Amygdala (tissue), 56 donors: ENCODE measurements at regions not wholly inside any gene's neighbourhood (a gene's known extent, or its start where the extent isn't known, plus 50 kb on each side); places are given as distances from the start of the nearest gene placed in this dataset.
"Not testable (repeated sequence)": the region's sequence is repeated elsewhere in the genome, so short reads cannot be mapped to it uniquely, and the experiment has no call there.

Experiments
- DNase-seq, 56 donors: peaks; one replicate each; lab custom pipeline; 2025; lab: John Stamatoyannopoulos, UW

- no peak for DNase-seq
These were observed 110.8 kb downstream of the ZNF22 start for GRCh38 chr10:45111509-45111908.

DNA sequence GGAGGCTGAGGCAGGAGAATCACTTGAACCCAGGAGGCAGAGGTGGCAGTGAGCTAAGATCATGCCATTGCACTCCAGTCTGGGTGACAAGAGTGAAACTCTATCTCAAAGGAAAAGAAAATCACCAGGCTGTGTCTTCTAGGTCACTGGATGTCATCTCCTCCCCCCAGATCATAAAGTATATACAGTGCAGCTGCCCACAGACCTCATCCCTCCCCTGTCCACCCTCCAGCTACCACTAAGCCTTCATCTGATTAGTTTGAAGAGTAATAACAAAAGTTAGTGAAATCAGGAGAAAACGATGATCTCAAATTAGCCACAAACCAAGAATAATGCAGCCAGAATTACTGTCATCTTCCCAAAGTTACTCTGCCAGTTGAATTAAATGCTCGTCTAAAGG, 117.2 kb downstream of the ZNF22 start:
- not testable (repeated sequence) for DNase-seq

DNA sequence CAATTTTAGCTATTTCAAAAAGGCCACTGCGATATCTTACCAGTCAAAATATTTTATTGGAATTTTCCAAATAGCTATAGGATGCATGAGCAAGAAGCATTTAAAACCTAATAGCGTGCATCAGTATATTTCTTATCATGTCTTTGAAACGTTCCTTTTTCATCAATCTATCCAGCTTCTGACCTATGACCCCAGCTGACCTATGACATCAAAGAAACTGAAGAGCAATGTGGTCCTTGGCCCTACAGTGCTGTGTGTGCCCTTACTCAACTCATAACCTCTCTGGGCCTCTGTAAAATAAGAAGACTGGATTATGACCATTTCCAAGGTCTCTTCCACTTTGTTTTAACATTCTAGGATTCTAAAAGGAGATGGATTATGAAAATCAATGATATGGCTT, 118.2 kb downstream of the ZNF22 start:
- DNase-seq: no peak

DNA sequence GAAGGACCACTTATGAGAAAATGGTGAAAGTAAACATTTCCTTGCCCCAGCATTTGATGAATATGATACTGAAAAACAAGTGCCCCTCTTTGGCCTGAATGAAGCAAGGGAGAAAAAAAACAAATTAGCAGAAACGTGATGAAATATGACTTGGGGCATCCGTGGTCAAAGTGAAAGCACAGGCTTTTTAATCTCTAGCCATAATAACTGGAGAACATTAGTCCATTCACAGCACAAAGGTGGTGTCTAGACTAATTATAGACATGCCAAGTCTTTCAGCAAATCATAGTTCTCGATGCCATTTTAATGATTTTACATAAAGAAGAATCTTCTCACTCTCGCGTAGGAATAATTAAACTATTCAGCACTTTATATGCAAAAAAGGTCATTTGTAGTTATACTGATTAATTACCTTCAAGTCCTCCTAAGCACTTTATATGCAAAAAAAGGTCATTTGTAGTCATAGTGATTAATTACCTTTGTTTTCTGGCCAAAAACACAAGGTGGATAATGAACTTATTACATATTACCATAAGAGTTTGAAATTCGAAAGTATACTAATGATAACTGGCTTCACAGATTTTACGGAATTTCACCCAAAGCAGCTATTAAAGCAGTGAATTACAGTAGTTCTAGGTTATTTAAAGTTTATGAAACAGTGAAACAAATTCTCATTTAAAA, 121.6 kb downstream of the ZNF22 start:
- not testable (repeated sequence) for DNase-seq

GRCh38 chr10:45135443-45136198, 134.9 kb downstream of the ZNF22 start:
- no peak for DNase-seq

DNA sequence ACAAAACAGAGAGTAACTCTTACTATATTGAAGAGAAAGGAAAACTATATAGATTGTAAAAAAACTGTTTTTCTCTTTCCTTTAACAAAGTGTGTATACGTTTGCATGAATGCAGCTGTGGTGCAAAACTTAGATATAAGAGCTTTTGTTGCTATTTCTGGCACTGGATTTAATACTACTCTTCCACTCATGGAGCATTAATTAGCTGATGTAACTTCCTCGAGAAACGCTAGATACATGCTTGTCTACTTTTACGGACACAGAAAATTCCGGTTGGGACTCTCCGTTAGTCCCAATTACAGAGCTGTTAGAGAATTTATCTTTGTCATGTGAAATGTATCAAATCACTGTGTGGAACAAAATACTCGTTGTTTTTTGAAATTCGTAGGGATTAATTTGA, 135.5 kb downstream of the ZNF22 start:
- no peak for DNase-seq

GRCh38 chr10:45144326-45145070, 143.8 kb downstream of the ZNF22 start:
- DNase-seq: no peak

DNA sequence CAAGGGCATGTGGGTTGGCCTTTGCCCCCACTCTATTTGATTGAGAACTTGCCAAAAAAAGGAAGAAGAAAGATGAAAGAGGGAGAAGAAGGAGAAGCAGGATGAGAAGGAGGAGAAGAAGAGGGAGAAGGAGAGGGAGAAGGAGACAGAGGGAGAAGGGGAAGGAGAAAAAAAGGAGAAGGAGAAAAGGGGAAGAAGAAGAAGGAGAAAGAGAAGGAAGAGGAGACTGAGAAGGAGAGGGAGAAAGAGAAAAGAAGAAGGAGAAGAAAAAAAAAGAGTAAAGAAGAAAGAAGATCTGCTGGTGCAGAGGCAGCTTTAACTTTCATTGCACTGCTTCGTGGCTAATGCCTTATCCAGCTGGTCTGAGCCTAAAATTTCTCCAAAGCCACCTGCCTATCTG, 144.4 kb downstream of the ZNF22 start:
- not testable (repeated sequence) for DNase-seq

GRCh38 chr10:45147000-45147399, 146.3 kb downstream of the ZNF22 start:
- no peak for DNase-seq

GRCh38 chr10:45150997-45151396, 150.3 kb downstream of the ZNF22 start:
- DNase-seq: no peak

DNA sequence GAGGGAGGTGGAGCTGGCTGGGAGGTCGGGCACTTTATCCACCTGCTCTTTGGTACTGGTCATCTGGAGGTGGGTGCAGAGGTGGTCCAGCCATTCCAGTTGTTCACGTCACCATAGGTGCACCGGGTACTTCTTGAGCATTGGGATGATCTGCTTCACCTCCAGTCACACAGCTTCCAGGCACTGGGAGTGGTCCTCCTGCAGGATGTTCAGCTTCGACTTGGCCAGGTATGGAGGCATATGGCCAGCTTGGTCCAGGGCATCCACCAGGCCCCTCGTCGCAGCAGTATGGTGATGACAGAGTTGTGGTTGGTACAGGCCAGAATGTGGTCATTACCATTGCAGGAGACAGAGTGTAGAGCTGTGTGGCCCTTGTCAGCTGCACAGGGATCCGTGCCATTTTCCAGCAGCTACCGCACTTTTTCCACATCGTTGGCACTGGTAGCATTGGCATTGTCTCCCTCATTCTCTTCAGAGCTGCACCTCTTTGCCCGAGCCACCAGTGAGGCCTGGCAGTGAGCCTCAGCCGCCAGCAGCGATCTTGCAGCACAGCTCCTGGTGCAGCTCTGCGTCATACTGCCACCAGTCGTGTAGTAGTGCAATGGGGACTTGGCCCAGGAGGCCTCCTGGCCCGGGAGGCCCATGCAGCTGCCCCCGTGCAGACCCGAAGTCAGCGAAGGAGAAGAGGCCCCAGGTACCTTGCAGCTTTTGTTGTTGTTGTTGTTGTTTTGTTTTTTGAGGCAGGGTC, 150.9 kb downstream of the ZNF22 start:
- peak in 1 of 56 donors; percentile 8 for DNase-seq

DNA sequence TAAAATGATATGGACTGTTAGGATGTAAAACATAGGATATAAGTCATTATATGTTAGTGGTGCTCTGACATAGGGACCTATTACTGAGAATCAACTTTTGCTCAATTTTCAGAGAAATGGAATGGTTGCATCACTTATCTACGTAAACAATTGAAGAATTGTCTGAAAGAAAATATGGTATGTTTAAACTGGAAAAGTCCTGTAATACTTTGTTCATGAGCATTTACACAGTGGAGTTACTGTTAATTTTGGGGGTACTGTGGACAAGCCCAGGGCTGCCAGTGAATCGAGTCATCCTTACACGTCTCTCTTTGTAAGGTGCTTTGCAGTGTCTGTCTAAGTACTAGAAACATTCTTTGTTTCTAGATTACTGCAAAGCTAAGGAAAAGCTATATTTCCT, 152.0 kb downstream of the ZNF22 start:
- DNase-seq: no peak

GRCh38 chr10:45154502-45154901, 153.8 kb downstream of the ZNF22 start:
- no peak for DNase-seq

DNA sequence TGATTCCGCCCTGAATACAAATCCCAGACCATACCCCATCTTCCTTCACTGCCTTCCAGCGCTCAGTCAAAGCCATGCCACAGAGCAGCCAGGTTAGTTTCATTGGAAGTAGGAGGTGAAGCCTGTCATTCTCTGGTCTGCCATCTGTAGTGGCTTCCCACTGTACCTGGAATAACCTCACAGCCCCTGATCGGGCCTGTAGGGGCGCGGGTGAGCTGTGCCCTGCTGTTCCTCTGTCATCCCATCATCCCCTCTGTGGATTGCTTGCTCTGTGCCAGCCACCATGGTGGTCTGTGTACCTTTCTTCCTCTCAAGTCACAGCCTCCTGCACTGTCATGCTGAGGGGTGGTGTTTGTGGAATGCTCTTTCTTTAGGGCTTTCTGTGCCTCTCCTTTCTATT, 155.1 kb downstream of the ZNF22 start:
- no peak for DNase-seq

GRCh38 chr10:45160271-45160670, 155.1 kb downstream of the OR13A1 start:
- no peak for DNase-seq

DNA sequence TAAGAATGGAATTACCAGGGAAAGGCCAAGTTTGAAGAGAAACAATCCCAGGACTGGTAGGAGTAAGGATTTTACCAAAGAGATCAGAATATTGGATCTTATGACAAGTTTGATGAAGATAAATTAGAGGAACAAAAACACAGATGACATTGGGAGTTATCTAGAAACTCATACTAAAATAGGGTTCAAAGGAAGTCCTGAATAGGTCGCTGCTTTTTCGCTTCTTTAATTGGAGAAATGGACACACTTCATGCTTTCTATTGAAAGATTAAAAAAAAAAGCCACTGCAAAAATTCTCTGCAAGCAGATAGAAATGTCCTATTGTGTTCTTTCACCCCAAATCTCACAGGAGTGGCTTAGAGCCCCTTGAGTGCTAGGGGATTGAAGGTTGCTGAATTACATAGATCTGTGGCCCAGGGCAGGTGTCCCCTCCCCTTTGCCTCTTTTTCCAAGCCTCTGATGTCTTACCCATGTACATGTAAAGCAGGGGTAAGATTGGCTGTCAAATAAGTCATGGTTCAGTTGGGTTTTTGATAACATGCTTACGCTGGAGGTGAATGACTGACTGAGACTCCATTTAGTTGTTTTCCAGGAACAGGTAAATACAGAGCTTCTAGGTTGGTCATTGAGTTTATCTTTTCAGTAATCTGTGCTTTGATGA, 152.0 kb downstream of the OR13A1 start:
- DNase-seq: no peak

DNA sequence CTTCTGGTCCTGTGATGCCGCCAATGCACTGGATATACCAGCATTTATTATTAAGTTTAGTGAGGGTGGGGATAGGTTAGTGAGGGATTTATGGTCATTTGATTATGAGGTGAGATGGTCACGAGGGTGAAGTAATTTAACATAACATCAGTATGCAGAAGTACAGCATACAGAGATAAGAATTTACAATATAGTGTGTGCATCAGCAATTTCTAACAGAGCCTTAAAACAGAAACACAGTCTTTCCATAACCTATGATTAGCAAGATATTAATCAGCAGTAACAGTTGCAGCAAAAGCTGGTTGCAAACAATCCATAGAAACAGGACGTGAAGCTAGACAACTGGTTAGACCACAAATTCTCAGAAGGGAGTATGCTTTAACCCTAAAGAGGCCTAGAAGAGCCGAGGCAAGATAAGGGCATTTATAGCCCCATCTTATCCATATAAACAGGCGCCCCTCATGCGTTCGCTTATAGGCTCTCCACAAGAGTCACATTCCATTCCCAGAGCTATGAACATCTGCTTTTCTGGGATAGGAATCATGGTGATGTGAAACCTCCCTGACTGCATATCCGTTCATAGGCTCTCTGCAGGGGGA, 139.8 kb downstream of the OR13A1 start:
- not testable (repeated sequence) for DNase-seq

DNA sequence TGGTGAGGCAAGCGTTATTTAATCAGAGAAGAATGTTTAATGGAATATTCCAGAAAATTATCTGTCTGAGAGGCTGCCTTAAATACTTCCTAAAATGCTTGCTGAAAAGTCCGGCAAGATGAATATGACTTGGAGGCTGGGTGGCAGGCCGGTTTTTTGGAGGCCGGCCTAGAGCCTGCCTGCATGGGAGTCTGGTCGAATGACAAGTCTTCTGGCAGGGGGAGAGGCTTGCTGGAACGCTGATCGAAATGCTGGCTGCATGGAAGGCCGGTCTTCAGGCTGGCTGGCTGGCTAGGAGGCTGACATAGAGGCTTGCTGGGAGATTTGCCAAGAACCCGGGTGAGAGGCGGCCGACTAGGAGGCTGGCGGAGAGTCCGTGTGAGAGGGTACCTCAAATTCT, 135.7 kb downstream of the OR13A1 start:
- peak in 1 of 56 donors; percentile 14 for DNase-seq

GRCh38 chr10:45180507-45180906, 134.9 kb downstream of the OR13A1 start:
- DNase-seq: no peak
